ENCODE measurements at regions not wholly inside any gene's neighbourhood (a gene's known extent, or its start where the extent isn't known, plus 50 kb on each side); places are given as distances from the start of the nearest gene placed in this dataset.

DNA sequence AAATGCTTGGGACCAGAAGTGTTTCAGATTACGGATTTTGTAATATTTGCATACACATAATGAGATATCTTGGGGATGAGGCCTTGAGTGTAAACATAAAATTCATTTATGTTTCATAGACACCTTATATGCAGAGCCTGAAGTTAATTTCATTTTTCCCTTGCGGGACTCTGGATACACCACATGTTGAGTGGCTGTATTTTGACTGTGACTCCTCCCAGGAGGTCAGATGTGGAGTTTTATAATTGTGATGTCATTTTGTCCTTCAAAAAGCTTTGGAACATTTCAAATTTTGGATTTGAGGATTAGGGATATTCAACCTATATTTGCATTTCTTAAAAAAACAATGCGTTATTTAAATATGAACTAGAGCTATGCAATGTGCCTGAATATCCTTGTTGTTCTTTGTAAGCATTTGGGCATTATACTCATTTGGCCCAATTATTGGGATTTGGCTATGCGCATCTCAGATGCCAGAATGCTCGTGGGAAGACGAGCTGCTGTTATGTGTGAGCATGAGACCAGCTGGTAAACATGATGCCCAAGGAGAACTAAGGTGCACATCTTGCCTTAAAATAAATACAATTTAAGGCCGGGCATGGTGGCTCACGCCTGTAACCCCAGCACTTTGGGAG is 223.0 kb upstream of the STS start:
- H3K4me1 ChIP-seq (ENCODE audit: insufficient read depth): no peaks in the 10 kb centered on the region
- no peaks in the 10 kb centered on the region for H3K9me2 ChIP-seq (replicated peaks; ENCODE audit: insufficient read depth)
- no peaks in the 10 kb centered on the region for H4K20me1 ChIP-seq (ENCODE audit: insufficient read depth, poor library complexity, severe bottlenecking)
- H3K36me3 ChIP-seq (replicated peaks; ENCODE audit: insufficient read depth, low read depth): no peaks in the 10 kb centered on the region
- no peak overlapping the region for H3K4me2 ChIP-seq
- no peak overlapping the region for H3K27ac ChIP-seq
- no peak overlapping the region for H2AFZ ChIP-seq
- H3K79me2 ChIP-seq: no peaks in the 10 kb centered on the region
- TF ChIP-seq EZH2phosphoT487 (IDR thresholded peaks at IDR 0.05; ENCODE audit: low read depth, severe bottlenecking, unreplicated experiment) (no peak), EZH2 (IDR thresholded peaks at IDR 0.05; ENCODE audit: borderline replicate concordance) (no peak)
- TF ChIP-seq, protein P1, sequence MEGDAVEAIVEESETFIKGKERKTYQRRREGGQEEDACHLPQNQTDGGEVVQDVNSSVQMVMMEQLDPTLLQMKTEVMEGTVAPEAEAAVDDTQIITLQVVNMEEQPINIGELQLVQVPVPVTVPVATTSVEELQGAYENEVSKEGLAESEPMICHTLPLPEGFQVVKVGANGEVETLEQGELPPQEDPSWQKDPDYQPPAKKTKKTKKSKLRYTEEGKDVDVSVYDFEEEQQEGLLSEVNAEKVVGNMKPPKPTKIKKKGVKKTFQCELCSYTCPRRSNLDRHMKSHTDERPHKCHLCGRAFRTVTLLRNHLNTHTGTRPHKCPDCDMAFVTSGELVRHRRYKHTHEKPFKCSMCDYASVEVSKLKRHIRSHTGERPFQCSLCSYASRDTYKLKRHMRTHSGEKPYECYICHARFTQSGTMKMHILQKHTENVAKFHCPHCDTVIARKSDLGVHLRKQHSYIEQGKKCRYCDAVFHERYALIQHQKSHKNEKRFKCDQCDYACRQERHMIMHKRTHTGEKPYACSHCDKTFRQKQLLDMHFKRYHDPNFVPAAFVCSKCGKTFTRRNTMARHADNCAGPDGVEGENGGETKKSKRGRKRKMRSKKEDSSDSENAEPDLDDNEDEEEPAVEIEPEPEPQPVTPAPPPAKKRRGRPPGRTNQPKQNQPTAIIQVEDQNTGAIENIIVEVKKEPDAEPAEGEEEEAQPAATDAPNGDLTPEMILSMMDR (IDR thresholded peaks at IDR 0.05; ENCODE audit: poor library complexity): no peak
- H3K27me3 ChIP-seq: no peaks in the 10 kb centered on the region
- no peak for DNase-seq (ENCODE audit: low spot score)
- WGBS (ENCODE audit: low lambda C conversion rate, missing lambda C conversion rate): 86% methylated on average over 8 of the region's 8 CpGs
- no peak overlapping the region for H3K4me3 ChIP-seq
- H3K9me3 ChIP-seq (ENCODE audit: low read depth): no peaks in the 10 kb centered on the region

DNA sequence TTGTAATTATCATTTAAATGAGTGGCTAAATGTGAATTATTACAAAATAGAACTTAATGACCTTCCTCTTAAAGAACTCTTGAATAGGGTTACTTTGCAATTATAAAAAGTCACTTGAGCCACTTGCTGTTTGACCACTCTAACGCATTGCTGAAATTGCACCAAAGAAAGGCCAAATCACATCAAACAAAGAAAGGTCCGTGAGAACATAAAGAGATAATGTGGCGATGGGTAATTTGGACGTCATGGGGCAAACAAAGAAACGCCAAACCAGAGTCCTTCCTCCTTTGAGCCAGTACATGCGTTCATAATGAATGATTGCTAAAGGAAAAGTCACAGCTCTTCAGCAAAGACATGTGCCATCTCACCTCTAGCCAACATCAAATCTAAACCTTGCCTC is 229.8 kb upstream of the STS start:
- DNase-seq (ENCODE audit: low spot score): no peak
- no peaks in the 10 kb centered on the region for H3K9me2 ChIP-seq (replicated peaks; ENCODE audit: insufficient read depth)
- H3K79me2 ChIP-seq: no peaks in the 10 kb centered on the region
- H3K27ac ChIP-seq: no peak overlapping the region
- H2AFZ ChIP-seq: no peak overlapping the region
- no peaks in the 10 kb centered on the region for H3K36me3 ChIP-seq (replicated peaks; ENCODE audit: insufficient read depth, low read depth)
- 64% methylated on average over 6 of the region's 6 CpGs for WGBS (ENCODE audit: low lambda C conversion rate, missing lambda C conversion rate)
- H3K4me2 ChIP-seq: no peak overlapping the region
- H3K4me3 ChIP-seq: no peak overlapping the region
- H3K27me3 ChIP-seq: no peaks in the 10 kb centered on the region
- TF ChIP-seq, protein P1 (IDR thresholded peaks at IDR 0.05; ENCODE audit: poor library complexity): no peak
- TF ChIP-seq EZH2 (IDR thresholded peaks at IDR 0.05; ENCODE audit: borderline replicate concordance): no peak
- no peak for TF ChIP-seq EZH2phosphoT487 (IDR thresholded peaks at IDR 0.05; ENCODE audit: low read depth, severe bottlenecking, unreplicated experiment)
- no peaks in the 10 kb centered on the region for H3K4me1 ChIP-seq (ENCODE audit: insufficient read depth)
- no peaks in the 10 kb centered on the region for H4K20me1 ChIP-seq (ENCODE audit: insufficient read depth, poor library complexity, severe bottlenecking)
- H3K9me3 ChIP-seq (ENCODE audit: low read depth): no peaks in the 10 kb centered on the region

DNA sequence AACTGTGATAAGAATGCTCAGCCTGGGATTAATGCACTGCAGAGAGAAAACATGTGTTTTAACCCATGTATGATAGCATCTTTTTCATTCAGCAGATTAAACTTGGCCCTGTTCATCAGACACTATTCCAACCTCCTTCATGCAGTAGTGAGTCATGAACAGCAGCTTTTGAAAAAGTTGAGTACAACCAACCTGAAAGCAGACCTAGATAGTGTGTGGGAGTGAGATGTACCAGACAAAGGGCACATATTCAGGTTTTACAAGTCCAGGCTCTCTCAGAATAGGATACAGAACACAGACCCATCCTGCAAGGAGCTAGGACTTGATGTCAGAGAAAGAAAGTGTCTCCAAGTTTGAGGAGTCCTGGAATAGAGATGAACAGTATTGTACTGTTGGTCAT is 237.3 kb upstream of the STS start:
- no peak overlapping the region for H3K27ac ChIP-seq
- H3K27me3 ChIP-seq: no peaks in the 10 kb centered on the region
- no peaks in the 10 kb centered on the region for H3K79me2 ChIP-seq
- no peaks in the 10 kb centered on the region for H3K9me2 ChIP-seq (replicated peaks; ENCODE audit: insufficient read depth)
- no peak overlapping the region for H2AFZ ChIP-seq
- H3K4me3 ChIP-seq: no peak overlapping the region
- no peaks in the 10 kb centered on the region for H3K4me1 ChIP-seq (ENCODE audit: insufficient read depth)
- no peaks in the 10 kb centered on the region for H4K20me1 ChIP-seq (ENCODE audit: insufficient read depth, poor library complexity, severe bottlenecking)
- H3K9me3 ChIP-seq (ENCODE audit: low read depth): no peaks in the 10 kb centered on the region
- H3K4me2 ChIP-seq: no peak overlapping the region
- DNase-seq (ENCODE audit: low spot score): no peak
- H3K36me3 ChIP-seq (replicated peaks; ENCODE audit: insufficient read depth, low read depth): no peaks in the 10 kb centered on the region
- TF ChIP-seq EZH2phosphoT487 (IDR thresholded peaks at IDR 0.05; ENCODE audit: low read depth, severe bottlenecking, unreplicated experiment): no peak
- TF ChIP-seq EZH2 (IDR thresholded peaks at IDR 0.05; ENCODE audit: borderline replicate concordance): no peak
- TF ChIP-seq, protein P1 (IDR thresholded peaks at IDR 0.05; ENCODE audit: poor library complexity): no peak

DNA sequence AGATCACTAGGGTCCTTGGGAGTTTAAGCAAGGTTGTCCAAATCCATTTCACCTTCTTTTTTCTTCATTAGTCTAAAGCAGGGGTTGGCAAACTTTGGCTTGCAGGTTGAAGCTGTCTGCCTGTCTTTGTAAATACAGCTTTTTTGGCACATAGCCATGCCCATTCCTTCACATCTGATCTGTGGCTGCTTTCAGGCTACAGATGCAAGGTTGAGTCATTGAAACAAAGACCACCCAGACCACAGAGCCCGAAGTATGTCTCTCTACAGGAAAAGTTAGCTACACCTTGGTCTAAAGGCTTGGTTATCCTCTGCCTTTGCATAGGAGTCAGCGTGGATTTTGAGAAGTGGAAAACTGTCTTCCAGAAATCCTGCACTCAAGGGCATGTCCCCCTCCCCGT is 238.1 kb upstream of the STS start:
- no peaks in the 10 kb centered on the region for H3K9me3 ChIP-seq (ENCODE audit: low read depth)
- H3K9me2 ChIP-seq (replicated peaks; ENCODE audit: insufficient read depth): no peaks in the 10 kb centered on the region
- H3K36me3 ChIP-seq (replicated peaks; ENCODE audit: insufficient read depth, low read depth): no peaks in the 10 kb centered on the region
- no peaks in the 10 kb centered on the region for H3K4me1 ChIP-seq (ENCODE audit: insufficient read depth)
- no peaks in the 10 kb centered on the region for H4K20me1 ChIP-seq (ENCODE audit: insufficient read depth, poor library complexity, severe bottlenecking)
- no peak overlapping the region for H3K4me3 ChIP-seq
- no peak overlapping the region for H3K4me2 ChIP-seq
- 83% methylated on average over 3 of the region's 3 CpGs for WGBS (ENCODE audit: low lambda C conversion rate, missing lambda C conversion rate)
- H3K27me3 ChIP-seq: no peaks in the 10 kb centered on the region
- no peaks in the 10 kb centered on the region for H3K79me2 ChIP-seq
- no peak overlapping the region for H2AFZ ChIP-seq
- no peak overlapping the region for H3K27ac ChIP-seq
- DNase-seq (ENCODE audit: low spot score): no peak
- TF ChIP-seq EZH2phosphoT487 (IDR thresholded peaks at IDR 0.05; ENCODE audit: low read depth, severe bottlenecking, unreplicated experiment) (no peak), EZH2 (IDR thresholded peaks at IDR 0.05; ENCODE audit: borderline replicate concordance) (no peak)
- TF ChIP-seq, protein P1 (IDR thresholded peaks at IDR 0.05; ENCODE audit: poor library complexity): no peak

All from hepatocyte (in vitro differentiated cells).